Mammary epithelial cell (primary cell): ENCODE measurements at regions not wholly inside any gene's neighbourhood (a gene's known extent, or its start where the extent isn't known, plus 50 kb on each side); places are given as distances from the start of the nearest gene placed in this dataset.
"Not testable (repeated sequence)": the region's sequence is repeated elsewhere in the genome, so short reads cannot be mapped to it uniquely, and the experiment has no call there.

Experiments
- EZH2 ChIP-seq: IDR thresholded peaks from 2 replicates; pipeline ENCODE4 v1.6.1; 2012; ENCODE audit warnings: low read length, inconsistent platforms, borderline replicate concordance
- TF ChIP-seq, protein P1 (sequence below), 2 donors: IDR thresholded peaks in 1 of 2; conservative IDR thresholded peaks in 1 of 2; 2 replicates each; pipeline ENCODE4 v1.5.1; 2011 to 2012; ENCODE audit warnings: inconsistent platforms in 2 of 2, low read length in 2 of 2, mild to moderate bottlenecking in 2 of 2, control low read depth in 1 of 2, low read depth in 1 of 2; ENCODE audit not compliant: insufficient read depth in 1 of 2; ENCODE audit errors: extremely low read depth in 1 of 2

DNA sequence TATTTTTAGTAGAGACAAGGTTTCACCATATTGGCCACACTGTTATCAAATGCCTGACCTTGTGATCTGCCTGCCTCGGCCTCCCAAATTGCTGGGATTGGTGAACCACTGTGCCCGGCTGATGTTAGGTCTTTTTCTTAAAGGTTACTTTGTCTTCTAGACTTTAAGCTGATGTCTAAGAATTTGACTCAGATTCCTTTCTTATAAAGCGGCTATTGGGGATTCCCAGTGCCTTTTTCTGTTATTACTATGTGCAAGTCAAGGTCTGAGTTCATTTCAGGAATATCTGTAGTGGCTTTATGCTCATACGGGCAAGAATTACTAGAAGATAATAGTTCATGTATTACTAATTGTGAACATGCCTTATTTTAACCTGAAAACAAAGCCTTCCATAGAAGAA is 102.8 kb downstream of the LAT start:
- TF ChIP-seq, protein P1, sequence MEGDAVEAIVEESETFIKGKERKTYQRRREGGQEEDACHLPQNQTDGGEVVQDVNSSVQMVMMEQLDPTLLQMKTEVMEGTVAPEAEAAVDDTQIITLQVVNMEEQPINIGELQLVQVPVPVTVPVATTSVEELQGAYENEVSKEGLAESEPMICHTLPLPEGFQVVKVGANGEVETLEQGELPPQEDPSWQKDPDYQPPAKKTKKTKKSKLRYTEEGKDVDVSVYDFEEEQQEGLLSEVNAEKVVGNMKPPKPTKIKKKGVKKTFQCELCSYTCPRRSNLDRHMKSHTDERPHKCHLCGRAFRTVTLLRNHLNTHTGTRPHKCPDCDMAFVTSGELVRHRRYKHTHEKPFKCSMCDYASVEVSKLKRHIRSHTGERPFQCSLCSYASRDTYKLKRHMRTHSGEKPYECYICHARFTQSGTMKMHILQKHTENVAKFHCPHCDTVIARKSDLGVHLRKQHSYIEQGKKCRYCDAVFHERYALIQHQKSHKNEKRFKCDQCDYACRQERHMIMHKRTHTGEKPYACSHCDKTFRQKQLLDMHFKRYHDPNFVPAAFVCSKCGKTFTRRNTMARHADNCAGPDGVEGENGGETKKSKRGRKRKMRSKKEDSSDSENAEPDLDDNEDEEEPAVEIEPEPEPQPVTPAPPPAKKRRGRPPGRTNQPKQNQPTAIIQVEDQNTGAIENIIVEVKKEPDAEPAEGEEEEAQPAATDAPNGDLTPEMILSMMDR (conservative IDR thresholded peaks at IDR 0.05 in 1 of 2, IDR thresholded peaks at IDR 0.05 in 1 of 2; ENCODE audit: extremely low read depth in 1 of 2, insufficient read depth in 1 of 2, low read depth in 1 of 2, low read length in 2 of 2) = not testable (repeated sequence)
- not testable (repeated sequence) for TF ChIP-seq EZH2
